Liver (tissue), 8 donors: ENCODE measurements at regions not wholly inside any gene's neighbourhood (a gene's known extent, or its start where the extent isn't known, plus 50 kb on each side); places are given as distances from the start of the nearest gene placed in this dataset.

Source experiments
- DNase-seq: peaks from one replicate; pipeline ENCODE4 v3.0.0-alpha.2; 2017; ENCODE audit warnings: low spot score
- H3K27ac ChIP-seq, 2 donors: one replicate each; pipeline ENCODE4 v1.7.0; 2013; ENCODE audit warnings: inconsistent platforms in 2 of 2, low read length in 2 of 2, control low read depth in 1 of 2, low read depth in 1 of 2, mild to moderate bottlenecking in 1 of 2
- H3K27me3 ChIP-seq, 4 donors: one replicate each; pipeline versions ENCODE4 v1.6.1 to v1.7.0; 2013; ENCODE audit warnings: low read length in 3 of 4, inconsistent platforms in 1 of 4, mild to moderate bottlenecking in 1 of 4, moderate library complexity in 1 of 4; ENCODE audit not compliant: control insufficient read depth in 4 of 4, insufficient read depth in 4 of 4
- H3K36me3 ChIP-seq, 4 donors: one replicate each; pipeline versions ENCODE4 v1.6.1 to v1.7.0; 2013; ENCODE audit warnings: low read length in 3 of 4, mild to moderate bottlenecking in 3 of 4, low read depth in 1 of 4, moderate library complexity in 1 of 4; ENCODE audit not compliant: control insufficient read depth in 4 of 4, insufficient read depth in 3 of 4
- H3K4me1 ChIP-seq, 4 donors: one replicate each; pipeline versions ENCODE4 v1.6.1 to v1.7.0; 2013; ENCODE audit warnings: low read length in 3 of 4, mild to moderate bottlenecking in 3 of 4, moderate library complexity in 1 of 4; ENCODE audit not compliant: control insufficient read depth in 4 of 4, insufficient read depth in 4 of 4
- H3K4me3 ChIP-seq, 3 donors: one replicate each; pipeline versions ENCODE4 v1.6.1 to v1.7.0; 2013; ENCODE audit warnings: low read length in 3 of 3, control low read depth in 1 of 3, low read depth in 1 of 3, mild to moderate bottlenecking in 1 of 3
- H3K9ac ChIP-seq, 2 donors: one replicate each; pipeline ENCODE4 v1.7.0; 2013; ENCODE audit warnings: low read length in 2 of 2, mild to moderate bottlenecking in 2 of 2, moderate library complexity in 2 of 2, control low read depth in 1 of 2, low read depth in 1 of 2
- H3K9me3 ChIP-seq, 4 donors: one replicate each; pipeline versions ENCODE4 v1.6.1 to v1.7.0; 2013; ENCODE audit warnings: low read length in 3 of 4; ENCODE audit not compliant: control insufficient read depth in 4 of 4
- ATF3 ChIP-seq: IDR thresholded peaks from 2 replicates; pipeline ENCODE4 v1.6.1; 2016; ENCODE audit warnings: antibody characterized with exemption
- CTCF ChIP-seq: fragments of 150-350 bp; IDR thresholded peaks from 2 replicates; pipeline ENCODE4 v1.5.1; 2017; ENCODE audit warnings: improper control_type of control experiment, low read depth, low read length; ENCODE audit not compliant: missing input control
- EGR1 ChIP-seq, 2 donors: IDR thresholded peaks; 2 replicates each; pipeline ENCODE4 v1.6.1; 2016 to 2018; ENCODE audit warnings: antibody characterized with exemption in 2 of 2, low read depth in 2 of 2
- FOXA1 ChIP-seq: IDR thresholded peaks from 2 replicates; pipeline ENCODE4 v1.6.1; 2016; ENCODE audit warnings: antibody characterized with exemption
- FOXA2 ChIP-seq: IDR thresholded peaks from 2 replicates; pipeline ENCODE4 v1.6.1; 2016; ENCODE audit warnings: antibody characterized with exemption
- GABPA ChIP-seq, 2 donors: IDR thresholded peaks in 1 of 2; conservative IDR thresholded peaks in 1 of 2; 2 replicates each; pipeline ENCODE4 v1.6.1; 2016; ENCODE audit warnings: antibody characterized with exemption in 2 of 2, mild to moderate bottlenecking in 1 of 2, moderate library complexity in 1 of 2
- HNF4A ChIP-seq, 2 donors: conservative IDR thresholded peaks; 2 replicates each; pipeline ENCODE4 v1.6.1; 2016; ENCODE audit warnings: antibody characterized with exemption in 2 of 2, mild to moderate bottlenecking in 2 of 2
- HNF4G ChIP-seq: IDR thresholded peaks from 2 replicates; pipeline ENCODE4 v1.6.1; 2016; ENCODE audit warnings: antibody characterized with exemption
- JUND ChIP-seq, 2 donors: IDR thresholded peaks; 2 replicates each; pipeline ENCODE4 v1.6.1; 2016; ENCODE audit warnings: antibody characterized with exemption in 2 of 2
- MAX ChIP-seq: IDR thresholded peaks from 2 replicates; pipeline ENCODE4 v1.6.1; 2016; ENCODE audit warnings: antibody characterized with exemption
- NR2F2 ChIP-seq: IDR thresholded peaks from 2 replicates; pipeline ENCODE4 v1.6.1; 2016; ENCODE audit warnings: antibody characterized with exemption
- RAD21 ChIP-seq, 2 donors: IDR thresholded peaks; 2 replicates each; pipeline ENCODE4 v1.6.1; 2016; ENCODE audit warnings: antibody characterized with exemption in 2 of 2, mild to moderate bottlenecking in 2 of 2
- REST ChIP-seq: IDR thresholded peaks from 2 replicates; pipeline ENCODE4 v1.6.1; 2016; ENCODE audit warnings: antibody characterized with exemption, mild to moderate bottlenecking
- RXRA ChIP-seq, 2 donors: IDR thresholded peaks; 2 replicates each; pipeline ENCODE4 v1.6.1; 2017 to 2018; ENCODE audit warnings: antibody characterized with exemption in 2 of 2, mild to moderate bottlenecking in 1 of 2
- SP1 ChIP-seq: IDR thresholded peaks from 2 replicates; pipeline ENCODE4 v1.6.1; 2018; ENCODE audit warnings: antibody characterized with exemption, mild to moderate bottlenecking
- TAF1 ChIP-seq: conservative IDR thresholded peaks from 2 replicates; pipeline ENCODE4 v1.6.1; 2016; ENCODE audit warnings: antibody characterized with exemption, mild to moderate bottlenecking
- YY1 ChIP-seq: IDR thresholded peaks from 2 replicates; pipeline ENCODE4 v1.6.1; 2016; ENCODE audit warnings: antibody characterized with exemption, mild to moderate bottlenecking
- ZBTB33 ChIP-seq: IDR thresholded peaks from 2 replicates; pipeline ENCODE4 v1.6.1; 2016; ENCODE audit warnings: antibody characterized with exemption
- WGBS: extraction: QIAGEN DNeasy Blood & Tissue Kit; methylation state at CpG from one replicate; pipeline ENCODE4 v1.1.7; 2013; 5-methylcytosine and 5-hydroxymethylcytosine counted together
- donor health status: healthy.
- donor health status: healthy.
- donor health status: healthy.
- donor health status: healthy.
- donor health status: healthy.

GRCh38 chr3:188940573-188940932, 231.2 kb upstream of the TPRG1 start:
- DNase-seq = no peak
- WGBS = 68% methylated on average over 1 of the region's 1 CpG
- Histone ChIP-seq H3K4me3 (no peak overlapping the region), H3K27me3 (no peaks in the 10 kb centered on the region), H3K4me1 (peaks cover 0 to 19% (median 3%) of the 10 kb centered on the region in 4 donors), H3K9me3 (no peaks in the 10 kb centered on the region), H3K36me3 (peaks cover 0 to 6% (median 3%) of the 10 kb centered on the region in 4 donors), H3K9ac (no peak overlapping the region), H3K27ac (peak overlapping the region in 1 of 2 donors; percentile 22)
- TF ChIP-seq HNF4A (conservative IDR thresholded peaks at IDR 0.05) (no peak), FOXA1 (no peak), RXRA (IDR thresholded peaks at IDR 0.05) (no peak), ATF3 (no peak), CTCF (no peak), JUND (IDR thresholded peaks at IDR 0.05) (no peak), HNF4G (no peak), FOXA2 (no peak), NR2F2 (no peak), TAF1 (no peak), MAX (no peak), GABPA (IDR thresholded peaks at IDR 0.05 in 1 of 2, conservative IDR thresholded peaks at IDR 0.05 in 1 of 2) (no peak), YY1 (no peak), ZBTB33 (no peak), SP1 (no peak), REST (no peak), EGR1 (IDR thresholded peaks at IDR 0.05; ENCODE audit: low read depth in 2 of 2) (no peak), RAD21 (IDR thresholded peaks at IDR 0.05) (no peak)
